GM18907 (cell line): ENCODE measurements at regions not wholly inside any gene's neighbourhood (a gene's known extent, or its start where the extent isn't known, plus 50 kb on each side); places are given as distances from the start of the nearest gene placed in this dataset.

Experiments
- ATAC-seq: cut with Tn5 transposase; IDR thresholded peaks from one replicate; pipeline ENCODE4 v1.9.1; 2021; ENCODE audit warnings: mild to moderate bottlenecking, moderate library complexity; ENCODE audit not compliant: unreplicated experiment

DNA sequence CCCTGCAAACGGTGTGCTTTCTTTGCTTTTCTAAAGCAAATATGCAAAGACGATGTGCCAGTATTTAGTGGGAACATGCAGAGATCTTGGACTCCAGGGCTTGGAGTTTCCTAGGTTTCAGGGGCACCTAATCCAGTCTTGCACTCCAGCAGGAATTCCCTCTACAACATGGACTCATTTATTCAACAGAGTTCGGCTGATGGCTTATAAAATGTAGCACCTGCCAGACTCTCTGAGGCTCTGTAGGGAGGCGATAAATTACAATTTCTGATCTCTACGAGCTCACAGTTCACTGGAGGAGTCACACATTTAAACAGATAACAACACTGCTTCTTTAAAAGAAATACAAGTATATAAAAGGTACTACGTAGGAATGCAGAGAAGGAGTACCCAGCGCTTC lies 143.7 kb downstream of the FGF9 start:
- no peak for ATAC-seq

DNA sequence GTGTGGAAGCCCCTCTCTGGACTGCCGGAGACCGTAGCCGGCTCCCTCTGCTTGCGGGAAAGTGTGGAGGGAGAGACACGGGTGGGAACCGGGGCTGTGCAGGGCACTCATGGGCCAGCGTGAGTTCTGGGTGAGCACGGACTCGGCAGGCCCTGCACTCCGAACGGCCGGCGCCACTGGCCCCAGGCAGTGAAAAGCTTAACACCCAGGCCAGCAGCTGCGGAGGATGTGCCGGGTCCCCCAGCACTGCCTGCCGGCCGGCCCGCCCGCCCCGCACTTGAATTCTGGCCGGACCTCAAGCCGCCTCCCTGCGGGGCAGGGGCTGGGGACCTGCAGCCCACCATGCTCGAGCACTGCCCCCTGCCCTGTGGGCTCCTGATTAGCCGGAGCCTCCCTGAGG lies 147.0 kb downstream of the FGF9 start:
- no peak for ATAC-seq

DNA sequence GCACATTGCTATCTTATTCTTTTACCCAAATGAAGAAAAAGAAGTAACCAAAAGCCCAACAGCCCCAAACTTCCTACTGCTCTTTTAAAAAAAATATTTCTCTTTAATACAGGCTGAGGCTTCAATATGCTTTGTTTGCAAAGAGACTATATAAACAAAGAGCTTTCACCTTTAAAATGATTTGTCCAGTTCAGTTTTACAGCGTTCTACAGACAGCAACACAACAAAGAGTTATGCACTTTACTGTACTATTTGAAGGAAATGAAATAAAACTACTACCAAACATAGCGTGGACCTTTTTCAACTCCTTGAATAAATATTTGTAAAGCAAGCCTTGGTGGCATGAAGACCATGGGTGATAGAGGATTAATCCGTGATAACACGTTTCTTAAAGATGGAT lies 151.2 kb downstream of the FGF9 start:
- no peak for ATAC-seq

DNA sequence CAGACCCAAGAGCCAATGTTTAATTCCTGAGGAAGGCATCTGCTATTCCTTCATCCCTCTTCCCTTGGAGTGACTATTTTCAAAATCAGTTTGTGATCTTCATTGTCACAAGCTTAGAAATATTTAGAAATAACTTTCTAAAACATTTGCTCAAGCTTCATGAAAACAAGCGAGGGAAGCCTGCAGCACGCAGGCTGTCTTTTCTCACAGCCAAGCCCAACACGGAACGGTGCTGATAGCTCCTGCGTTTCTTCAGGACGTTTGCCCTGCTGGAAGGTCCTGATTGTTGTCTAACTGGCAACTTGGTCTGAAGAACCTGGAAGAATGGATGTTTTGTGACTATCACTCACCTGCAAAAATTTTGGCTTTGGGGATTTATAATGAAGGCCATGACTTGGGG lies 152.5 kb downstream of the FGF9 start:
- ATAC-seq, result no peak

DNA sequence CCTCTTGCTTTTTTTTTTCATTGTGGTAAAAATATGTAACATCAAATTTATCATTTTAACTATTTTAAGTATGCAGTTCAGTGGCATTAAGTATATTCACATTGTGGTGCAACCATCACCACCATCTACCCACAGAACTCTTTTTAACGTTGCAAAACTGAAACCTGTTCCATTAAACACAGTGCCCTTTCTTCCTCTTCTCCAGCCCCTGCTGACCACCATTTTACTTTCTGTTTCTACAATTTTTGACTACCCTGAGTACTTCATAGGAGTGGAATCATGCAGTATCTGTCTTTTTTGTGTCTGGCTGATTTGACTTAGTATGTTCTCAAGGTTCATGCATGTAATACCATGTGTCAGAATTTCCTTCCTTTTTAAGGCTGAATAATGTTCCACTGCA lies 153.1 kb downstream of the FGF9 start:
- ATAC-seq, result no peak

DNA sequence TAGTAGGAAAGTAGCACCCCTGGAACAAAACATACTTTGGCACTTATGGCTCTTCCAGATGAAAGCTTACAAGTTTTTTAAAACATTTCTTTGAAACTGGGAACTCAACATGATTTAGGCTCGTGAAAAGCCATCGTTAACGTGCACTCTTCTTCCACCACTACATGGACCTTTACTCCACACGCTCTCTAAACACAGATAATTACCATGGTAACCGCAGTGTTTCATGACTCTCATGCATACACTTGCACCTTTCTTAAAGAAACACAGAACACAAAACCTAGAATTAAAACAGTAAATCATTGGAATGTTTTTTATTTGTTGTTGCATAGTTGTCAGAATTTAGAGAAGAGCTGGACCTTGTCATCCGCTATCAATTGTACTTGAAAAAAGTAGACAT lies 154.3 kb downstream of the FGF9 start:
- ATAC-seq, result no peak

DNA sequence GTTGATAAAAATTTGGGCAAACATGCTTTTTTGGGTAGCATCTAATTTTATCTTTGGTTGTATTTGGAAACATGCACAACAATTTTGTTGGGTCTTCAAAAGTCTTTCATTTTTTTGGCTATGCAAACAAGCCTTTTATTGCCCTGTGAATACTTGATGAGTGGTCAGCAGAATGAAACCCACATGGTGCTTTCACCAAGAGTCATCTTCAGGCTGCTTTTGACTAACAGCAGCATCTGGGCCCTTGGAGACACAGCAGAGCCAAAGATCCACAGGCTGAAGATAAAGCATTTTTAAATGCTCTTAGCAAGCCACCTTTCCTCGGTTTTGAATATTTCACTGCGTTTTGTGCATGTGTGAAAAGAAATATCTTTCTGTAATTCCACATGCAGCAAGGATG lies 154.9 kb downstream of the FGF9 start:
- no peak for ATAC-seq

DNA sequence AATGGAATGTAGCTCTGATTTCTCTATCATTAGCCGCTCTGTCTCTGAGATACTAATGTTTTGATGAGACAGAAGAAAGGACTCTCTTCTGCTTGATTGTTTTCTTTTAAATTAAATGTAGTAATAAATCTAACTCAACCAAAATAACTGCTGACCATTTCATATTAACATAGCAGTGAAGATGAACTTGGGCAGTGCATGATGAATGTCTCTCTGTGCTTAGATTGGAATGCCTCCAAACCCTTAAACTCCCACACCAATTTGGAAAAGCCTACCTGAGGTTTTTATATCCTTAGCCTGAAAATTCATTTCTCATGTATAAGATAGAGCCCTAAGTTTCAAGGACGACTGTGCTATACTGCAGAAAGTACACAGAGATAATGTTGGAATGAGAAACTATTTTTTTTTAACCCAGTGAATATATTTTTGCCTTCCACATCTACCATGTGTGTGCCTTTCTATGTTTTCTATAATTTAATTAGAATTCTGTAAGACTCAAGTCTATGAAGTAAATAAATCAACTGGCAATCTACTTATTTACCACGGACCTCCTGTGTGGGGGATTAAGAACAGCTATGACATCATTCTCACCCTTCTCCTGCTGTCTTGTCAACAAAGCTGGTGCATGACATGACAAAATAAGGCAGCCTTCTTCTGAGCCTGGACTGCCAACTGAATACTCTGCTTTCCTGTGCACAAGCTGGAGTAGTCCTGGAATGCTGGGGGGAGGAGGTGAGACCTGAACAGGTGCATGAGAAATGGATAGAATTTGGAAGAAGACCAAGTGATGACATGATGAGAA lies 155.5 kb downstream of the FGF9 start:
- no peak for ATAC-seq

DNA sequence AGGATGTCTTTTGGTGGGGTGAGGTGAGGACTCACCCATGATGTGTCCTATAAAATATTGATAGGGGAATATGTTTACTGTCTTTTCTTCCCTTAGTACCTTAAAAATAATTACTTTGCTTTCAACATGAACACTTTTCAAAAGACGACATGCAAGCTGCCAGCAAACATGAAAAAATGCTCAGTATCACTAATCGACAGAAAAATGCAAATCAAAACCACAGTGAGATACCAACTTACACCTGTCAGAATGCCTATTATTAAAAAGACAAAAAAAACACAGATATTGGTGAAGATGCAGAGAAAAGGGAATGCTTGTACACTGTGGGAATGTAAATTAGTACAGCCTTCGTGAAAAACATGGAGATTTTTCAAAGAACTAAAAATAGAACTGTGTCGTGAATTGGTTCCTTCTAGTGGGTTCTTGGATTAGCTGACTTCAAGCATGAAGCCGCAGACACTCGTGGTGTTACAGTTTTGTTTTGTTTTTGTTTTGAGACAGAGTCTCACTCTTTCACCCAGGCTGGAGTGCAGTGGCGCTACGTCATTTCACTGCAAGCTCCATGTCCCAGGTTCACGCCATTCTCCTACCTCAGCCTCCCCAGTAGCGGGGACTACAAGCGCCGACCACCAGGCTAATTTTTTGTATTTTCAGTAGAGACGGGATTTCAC lies 160.9 kb downstream of the FGF9 start:
- ATAC-seq, result no peak

DNA sequence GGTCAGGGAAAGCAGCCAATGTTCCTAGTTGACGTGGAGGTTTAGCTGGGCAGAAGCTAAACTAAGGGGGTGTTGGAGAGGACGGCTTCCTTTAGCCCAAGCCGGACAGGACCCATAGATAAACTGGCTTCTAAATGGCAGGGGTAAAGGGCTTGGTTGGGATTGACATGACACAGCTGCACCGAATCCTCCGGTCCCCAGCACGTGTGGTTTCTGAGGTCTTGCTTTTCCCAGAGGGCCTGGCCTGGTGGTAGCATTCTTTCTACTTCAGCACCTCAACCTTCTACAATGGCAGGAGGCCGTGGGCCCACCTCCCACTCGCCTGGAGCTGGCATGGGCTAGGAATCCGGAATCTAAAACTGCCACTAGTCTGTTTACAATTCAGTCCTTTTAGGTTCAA lies 163.0 kb downstream of the FGF9 start:
- no peak for ATAC-seq

DNA sequence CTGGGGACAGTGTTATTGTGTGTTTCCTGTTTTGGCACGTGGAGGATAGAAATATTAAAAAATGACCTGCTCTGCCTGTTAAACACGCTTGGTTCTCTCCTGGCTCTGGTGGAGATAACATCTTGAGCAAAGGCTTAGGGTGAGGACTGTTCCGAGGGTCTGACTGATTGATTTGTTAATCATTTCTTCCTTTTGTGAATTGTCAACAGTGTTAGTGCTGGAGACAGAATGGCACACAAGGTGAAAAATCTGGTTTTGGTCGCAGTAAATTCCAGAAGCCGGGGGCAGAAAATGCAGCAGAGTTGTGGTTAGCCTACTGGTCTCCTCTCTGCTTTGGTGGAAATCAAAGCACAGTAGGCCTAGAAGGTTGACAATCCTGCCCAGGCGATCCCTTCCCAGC lies 163.6 kb downstream of the FGF9 start:
- no peak for ATAC-seq

DNA sequence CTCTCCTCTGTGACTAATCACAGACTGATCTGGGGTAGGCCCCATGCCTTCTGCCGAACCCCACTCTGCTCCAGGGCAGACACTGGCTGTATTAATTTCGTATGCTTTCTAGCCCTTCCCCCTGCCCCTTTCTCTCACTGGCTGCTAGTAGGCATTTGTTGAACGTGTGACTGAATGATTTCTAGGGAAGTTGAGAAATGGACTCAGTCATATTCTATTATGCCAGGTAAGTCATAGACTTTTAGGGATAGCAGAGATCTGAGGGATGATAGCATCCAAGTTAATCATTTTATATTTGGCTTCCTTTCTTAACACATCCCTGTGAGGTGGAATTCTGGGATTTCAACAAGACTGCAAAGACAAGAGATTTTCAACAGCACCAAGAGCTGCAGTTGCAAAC lies 166.4 kb downstream of the FGF9 start:
- ATAC-seq, result no peak

DNA sequence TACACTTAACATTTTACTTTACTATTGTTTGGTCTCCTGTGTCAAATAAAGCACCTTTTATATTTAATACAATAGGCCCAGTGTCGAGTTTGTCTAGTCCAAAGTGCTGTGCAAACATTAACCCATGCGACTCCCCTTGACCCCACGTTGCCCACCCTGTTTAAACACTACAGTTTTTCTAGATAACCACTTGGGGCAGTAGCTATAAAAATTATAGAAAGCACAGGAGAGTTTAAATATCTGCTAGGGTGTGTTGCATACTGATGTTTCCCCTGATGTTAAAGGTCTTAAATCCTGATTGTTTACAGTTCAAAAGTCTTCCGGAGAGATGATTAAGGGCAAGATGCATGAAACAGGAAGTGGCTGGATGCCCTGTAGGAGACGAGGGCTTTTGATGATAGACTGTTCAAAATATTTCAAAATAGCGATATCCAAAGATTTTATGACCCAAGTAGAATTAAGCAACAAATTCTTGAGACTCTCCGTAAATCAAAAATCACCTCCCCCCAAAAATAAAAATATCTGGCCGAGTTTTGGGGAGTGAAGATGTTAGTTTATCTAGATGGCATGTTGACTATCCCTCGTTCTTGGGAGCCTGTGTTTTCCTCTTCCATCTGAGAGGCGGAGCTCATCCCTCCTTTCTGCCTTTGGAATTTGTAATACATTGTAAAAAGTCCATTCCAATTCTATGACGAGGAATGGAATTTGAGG lies 167.1 kb downstream of the FGF9 start:
- ATAC-seq, result no peak

DNA sequence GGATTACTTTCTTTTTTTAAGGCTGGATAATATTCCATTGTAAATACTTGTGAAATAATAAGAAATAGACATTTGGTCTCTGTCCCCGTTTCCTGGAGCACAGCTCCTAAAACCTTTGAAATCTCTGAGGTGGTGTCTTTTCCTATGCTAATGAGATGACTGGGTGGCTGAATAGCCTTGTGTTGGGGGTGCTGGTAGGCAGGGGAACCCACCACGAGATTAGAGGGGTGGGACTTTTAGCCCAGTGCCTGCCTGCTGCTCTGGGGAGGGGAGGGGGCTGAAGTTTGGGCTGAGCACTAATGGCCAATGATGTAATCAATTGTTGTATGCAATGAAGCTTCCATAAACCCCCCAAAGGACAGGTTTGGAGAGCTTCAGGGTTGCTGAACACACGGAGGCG lies 175.7 kb downstream of the FGF9 start:
- no peak for ATAC-seq

DNA sequence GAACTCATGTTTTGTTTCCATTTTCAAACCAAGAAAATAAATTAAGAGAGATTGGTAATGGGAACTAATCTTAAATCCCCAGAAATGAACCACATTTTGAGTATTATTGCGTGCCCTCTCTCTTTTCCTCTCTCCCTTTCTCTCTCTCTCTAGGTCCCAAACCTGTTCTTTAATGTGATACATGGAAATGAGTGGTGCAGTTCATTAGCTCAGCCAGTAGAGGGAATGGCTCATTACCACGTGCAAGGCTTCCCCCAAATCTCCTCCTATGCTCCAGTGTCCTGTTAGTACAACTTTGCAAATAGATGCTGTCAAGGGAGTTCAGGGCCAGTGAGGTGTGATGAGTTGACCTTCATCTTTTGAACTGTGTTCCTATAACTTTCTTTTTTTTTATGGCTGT lies 178.4 kb downstream of the FGF9 start:
- peak; percentile 91 for ATAC-seq

DNA sequence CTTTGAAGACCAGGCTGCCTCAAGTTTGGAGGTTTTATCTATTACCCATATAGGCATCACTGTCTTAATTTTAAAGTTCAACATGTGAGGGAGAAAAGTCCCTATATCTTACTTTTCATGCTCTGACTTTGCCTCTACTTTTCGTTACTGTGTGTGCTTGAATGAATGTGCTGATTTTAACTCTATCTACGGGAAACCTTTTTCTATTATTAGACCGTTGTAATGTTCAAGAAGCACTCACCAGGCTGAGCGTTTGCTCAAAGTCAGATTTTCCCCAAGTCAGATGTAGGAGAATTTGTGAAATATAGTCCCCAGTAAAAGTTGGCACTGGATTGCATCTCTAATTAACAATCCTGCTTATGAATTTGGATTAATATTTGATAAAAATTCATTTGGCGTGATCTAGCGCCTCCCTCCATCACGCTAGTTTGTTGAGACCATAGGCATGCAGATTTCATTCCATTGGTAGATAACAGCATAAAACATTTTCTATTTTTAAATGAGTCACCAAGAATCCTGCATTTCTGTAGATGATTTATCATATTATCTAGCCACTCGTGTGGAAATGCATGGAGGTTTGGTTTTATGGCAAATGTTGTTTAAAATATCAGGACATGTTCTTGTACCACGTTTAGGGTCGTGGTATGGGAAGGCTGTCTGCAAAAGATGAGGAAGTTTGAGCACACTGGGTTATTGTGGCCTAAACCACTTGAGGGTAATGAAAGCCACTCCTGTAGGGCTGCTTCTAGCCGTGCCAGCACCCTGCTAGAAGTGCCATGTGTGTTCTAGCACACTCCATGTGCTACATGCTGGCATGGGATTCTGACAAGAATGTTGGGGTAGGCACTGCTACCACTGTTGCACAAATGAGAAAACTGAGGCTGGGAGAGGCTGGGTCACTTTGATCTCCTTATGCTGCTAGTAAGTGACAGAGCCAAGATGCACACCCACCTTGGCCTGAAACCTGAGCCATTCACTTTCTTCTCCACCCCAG lies 179.4 kb downstream of the FGF9 start:
- no peak for ATAC-seq

DNA sequence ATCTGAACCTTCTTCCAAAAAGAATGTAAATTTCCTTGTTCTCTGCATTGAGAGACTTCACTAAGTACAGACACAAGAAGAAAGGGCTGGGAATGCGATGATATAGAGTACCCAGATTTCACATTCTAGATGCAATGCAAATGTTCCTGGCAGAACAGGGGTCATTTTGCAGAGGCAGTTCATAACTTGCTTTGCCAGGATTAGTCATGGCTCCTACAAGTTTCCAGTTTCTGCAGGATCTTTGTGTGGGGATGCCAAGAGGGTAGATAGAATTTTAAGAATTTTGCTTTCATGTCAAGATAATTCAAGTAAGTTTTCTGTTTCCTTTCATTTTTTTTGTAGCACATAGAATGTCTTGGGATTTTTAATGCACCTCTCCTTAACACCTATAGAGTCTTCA lies 181.2 kb downstream of the FGF9 start:
- ATAC-seq, result no peak

DNA sequence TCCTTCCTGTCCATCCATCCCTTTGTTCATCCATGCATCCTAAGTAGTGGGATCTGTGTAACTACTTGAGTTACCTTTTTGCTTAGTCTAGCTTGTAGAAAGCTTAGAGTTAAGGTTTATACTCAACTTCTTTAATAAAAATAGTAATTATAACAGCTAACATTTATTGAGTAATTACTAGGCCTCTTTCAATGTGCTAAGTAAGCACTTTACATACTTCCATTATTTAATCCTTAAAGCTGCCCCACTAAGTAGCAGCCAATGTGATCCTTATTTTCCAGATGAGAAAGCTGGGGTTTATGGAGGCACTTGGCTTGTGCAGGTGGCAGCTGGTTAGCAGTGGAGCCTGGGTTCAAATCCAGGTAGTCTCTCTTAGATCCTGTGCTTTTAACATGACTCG lies 182.9 kb downstream of the FGF9 start:
- ATAC-seq, result no peak

DNA sequence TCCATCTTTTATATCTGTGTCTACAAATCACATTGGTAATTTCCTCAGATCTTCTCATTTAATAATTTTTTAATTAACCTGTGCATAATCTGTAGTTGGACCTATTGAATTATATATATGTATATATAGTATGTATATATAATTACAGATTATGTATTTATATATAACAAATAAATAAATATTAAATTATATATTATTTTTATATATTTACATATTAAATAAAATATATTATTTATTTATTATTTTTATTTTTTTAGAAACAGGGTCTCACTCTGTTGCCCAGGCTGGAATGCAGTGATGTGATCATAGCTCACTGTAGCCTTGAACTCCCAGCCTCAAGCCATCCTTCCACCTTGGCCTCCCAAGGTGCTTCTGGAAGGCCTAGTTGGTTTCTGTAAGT lies 197.9 kb downstream of the FGF9 start:
- no peak for ATAC-seq

DNA sequence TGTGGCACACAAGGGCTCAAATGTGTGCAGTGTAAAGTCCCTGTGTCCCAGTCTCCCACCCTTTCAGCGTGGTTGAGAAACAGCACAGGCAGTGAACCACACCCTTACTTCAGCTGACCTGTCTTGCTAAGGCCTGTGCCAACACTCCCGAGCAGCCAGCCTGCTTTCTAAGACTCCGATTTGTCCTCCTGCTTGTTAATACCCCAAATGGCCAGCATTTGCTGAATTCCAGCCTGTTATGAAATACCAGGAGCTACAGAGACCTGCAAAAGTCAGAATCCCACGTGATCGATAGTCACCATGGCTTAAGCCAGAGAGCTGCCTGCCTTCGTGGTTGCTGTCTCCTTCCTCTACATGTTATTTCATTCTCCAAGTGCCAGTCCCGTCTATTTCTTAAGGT lies 200.5 kb downstream of the FGF9 start:
- no peak for ATAC-seq

DNA sequence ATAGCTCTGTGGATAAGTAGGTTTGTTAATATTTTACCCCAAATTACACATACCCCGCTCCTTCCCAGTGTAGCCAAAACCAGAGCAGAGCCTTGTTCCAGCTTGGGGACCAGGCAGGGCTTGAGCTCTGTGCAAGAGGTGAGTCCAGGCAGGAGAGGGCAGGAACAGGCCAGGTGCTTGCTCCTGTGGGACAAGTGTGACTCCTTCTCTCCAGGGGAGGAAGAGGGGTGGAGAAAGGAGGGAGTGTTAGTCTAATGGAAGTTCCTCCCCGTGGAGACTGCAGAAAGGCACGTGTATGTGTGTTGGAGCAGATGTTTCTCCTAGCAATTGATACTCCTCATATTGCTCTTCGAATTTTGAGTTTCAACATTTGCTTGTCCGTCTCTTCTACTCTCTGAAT lies 201.0 kb downstream of the FGF9 start:
- ATAC-seq, result no peak
